Activated naive CD8-positive, alpha-beta T cell (primary cell): ENCODE measurements at regions not wholly inside any gene's neighbourhood (a gene's known extent, or its start where the extent isn't known, plus 50 kb on each side); places are given as distances from the start of the nearest gene placed in this dataset.

Source experiments
- H3K27ac Mint-ChIP-seq: one replicate; pipeline ENCODE4 v1.8.0; 2021; ENCODE audit warnings: mixed read lengths
- H3K27me3 Mint-ChIP-seq: one replicate; pipeline ENCODE4 v1.8.0; 2021; ENCODE audit warnings: mixed read lengths
- H3K36me3 Mint-ChIP-seq: one replicate; pipeline ENCODE4 v1.8.0; 2021; ENCODE audit warnings: mixed read lengths
- H3K4me1 Mint-ChIP-seq: one replicate; pipeline ENCODE4 v1.8.0; 2021; ENCODE audit warnings: low read depth, mixed read lengths
- H3K4me3 Mint-ChIP-seq: one replicate; pipeline ENCODE4 v1.8.0; 2021; ENCODE audit warnings: mild to moderate bottlenecking, mixed read lengths
- H3K9me3 Mint-ChIP-seq: one replicate; pipeline ENCODE4 v1.8.0; 2021; ENCODE audit warnings: low read depth, mixed read lengths

GRCh38 chr5:74194196-74194595, 446.3 kb downstream of the ENC1 start:
- Mint-ChIP-seq H3K27ac (no peak overlapping the region), H3K27me3 (peaks cover 5% of the 10 kb centered on the region), H3K4me1 (no peaks in the 10 kb centered on the region)

GRCh38 chr5:74192606-74193299, 447.8 kb downstream of the ENC1 start:
- Mint-ChIP-seq H3K36me3 (no peaks in the 10 kb centered on the region), H3K4me1 (no peaks in the 10 kb centered on the region), H3K27ac (no peak overlapping the region), H3K9me3 (peaks cover 5% of the 10 kb centered on the region), H3K27me3 (peaks cover 5% of the 10 kb centered on the region), H3K4me3 (no peak overlapping the region)

More at GRCh38 chr5:74194196-74194595, 446.3 kb downstream of the ENC1 start:
- H3K9me3 Mint-ChIP-seq: peaks cover 5% of the 10 kb centered on the region
- no peaks in the 10 kb centered on the region for H3K36me3 Mint-ChIP-seq
- H3K4me3 Mint-ChIP-seq: no peak overlapping the region

GRCh38 chr5:74188351-74189105, 452.0 kb downstream of the ENC1 start:
- Mint-ChIP-seq H3K27me3 (peaks cover 5% of the 10 kb centered on the region), H3K4me3 (no peak overlapping the region), H3K36me3 (no peaks in the 10 kb centered on the region), H3K4me1 (no peaks in the 10 kb centered on the region), H3K27ac (no peak overlapping the region), H3K9me3 (peaks cover 5% of the 10 kb centered on the region)

- H3K27me3 Mint-ChIP-seq: peaks cover 2% of the 10 kb centered on the region
- H3K27ac Mint-ChIP-seq: no peak overlapping the region
- H3K4me1 Mint-ChIP-seq: no peaks in the 10 kb centered on the region
- H3K36me3 Mint-ChIP-seq: no peaks in the 10 kb centered on the region
- H3K9me3 Mint-ChIP-seq: peaks cover 5% of the 10 kb centered on the region
- no peak overlapping the region for H3K4me3 Mint-ChIP-seq
Observed at GRCh38 chr5:74187757-74188156, 452.8 kb downstream of the ENC1 start.

- Mint-ChIP-seq H3K4me1 (peaks cover 5% of the 10 kb centered on the region), H3K27me3 (no peaks in the 10 kb centered on the region), H3K9me3 (peaks cover 5% of the 10 kb centered on the region), H3K4me3 (no peak overlapping the region), H3K27ac (no peak overlapping the region), H3K36me3 (no peaks in the 10 kb centered on the region)
Observed at GRCh38 chr5:74186356-74187315, 453.9 kb downstream of the ENC1 start.

- H3K9me3 Mint-ChIP-seq: peaks cover 5% of the 10 kb centered on the region
- no peak overlapping the region for H3K4me3 Mint-ChIP-seq
- no peaks in the 10 kb centered on the region for H3K27me3 Mint-ChIP-seq
- H3K27ac Mint-ChIP-seq: no peak overlapping the region
- peaks cover 5% of the 10 kb centered on the region for H3K4me1 Mint-ChIP-seq
- H3K36me3 Mint-ChIP-seq: no peaks in the 10 kb centered on the region
Observed at GRCh38 chr5:74185599-74185998, 454.9 kb downstream of the ENC1 start.

- no peaks in the 10 kb centered on the region for H3K27me3 Mint-ChIP-seq
- no peaks in the 10 kb centered on the region for H3K36me3 Mint-ChIP-seq
- H3K4me3 Mint-ChIP-seq: no peak overlapping the region
- H3K9me3 Mint-ChIP-seq: peaks cover 2% of the 10 kb centered on the region
- no peak overlapping the region for H3K27ac Mint-ChIP-seq
- peaks cover 5% of the 10 kb centered on the region for H3K4me1 Mint-ChIP-seq
Observed at GRCh38 chr5:74184649-74185048, 455.9 kb downstream of the ENC1 start.

GRCh38 chr5:74183041-74183440, 457.5 kb downstream of the ENC1 start:
- no peak overlapping the region for H3K4me3 Mint-ChIP-seq
- no peaks in the 10 kb centered on the region for H3K9me3 Mint-ChIP-seq

GRCh38 chr5:74182603-74183002, 457.9 kb downstream of the ENC1 start:
- no peaks in the 10 kb centered on the region for H3K36me3 Mint-ChIP-seq
- H3K27ac Mint-ChIP-seq: no peak overlapping the region
- no peaks in the 10 kb centered on the region for H3K9me3 Mint-ChIP-seq
- H3K4me1 Mint-ChIP-seq: peaks cover 5% of the 10 kb centered on the region
- H3K4me3 Mint-ChIP-seq: no peak overlapping the region
- H3K27me3 Mint-ChIP-seq: no peaks in the 10 kb centered on the region

More at GRCh38 chr5:74183041-74183440, 457.5 kb downstream of the ENC1 start:
- no peak overlapping the region for H3K27ac Mint-ChIP-seq
- no peaks in the 10 kb centered on the region for H3K27me3 Mint-ChIP-seq
- no peaks in the 10 kb centered on the region for H3K36me3 Mint-ChIP-seq
- peaks cover 5% of the 10 kb centered on the region for H3K4me1 Mint-ChIP-seq

- no peak overlapping the region for H3K27ac Mint-ChIP-seq
- H3K9me3 Mint-ChIP-seq: no peaks in the 10 kb centered on the region
- no peak overlapping the region for H3K4me3 Mint-ChIP-seq
- H3K27me3 Mint-ChIP-seq: no peaks in the 10 kb centered on the region
- peaks cover 5% of the 10 kb centered on the region for H3K4me1 Mint-ChIP-seq
- no peaks in the 10 kb centered on the region for H3K36me3 Mint-ChIP-seq
Observed at GRCh38 chr5:74179701-74180100, 460.8 kb downstream of the ENC1 start.

- Mint-ChIP-seq H3K9me3 (no peaks in the 10 kb centered on the region), H3K27ac (no peak overlapping the region), H3K4me1 (peaks cover 5% of the 10 kb centered on the region), H3K36me3 (no peaks in the 10 kb centered on the region), H3K4me3 (no peak overlapping the region), H3K27me3 (no peaks in the 10 kb centered on the region)
Observed at GRCh38 chr5:74179179-74179578, 461.3 kb downstream of the ENC1 start.

GRCh38 chr5:74177961-74178360, 462.6 kb downstream of the ENC1 start:
- Mint-ChIP-seq H3K27me3 (no peaks in the 10 kb centered on the region), H3K9me3 (no peaks in the 10 kb centered on the region), H3K36me3 (no peaks in the 10 kb centered on the region), H3K4me3 (no peak overlapping the region), H3K27ac (no peak overlapping the region), H3K4me1 (peaks cover 5% of the 10 kb centered on the region)

GRCh38 chr5:74174366-74174765, 466.2 kb downstream of the ENC1 start:
- Mint-ChIP-seq H3K4me1 (no peaks in the 10 kb centered on the region), H3K27me3 (no peaks in the 10 kb centered on the region), H3K9me3 (no peaks in the 10 kb centered on the region), H3K36me3 (no peaks in the 10 kb centered on the region), H3K4me3 (no peak overlapping the region), H3K27ac (no peak overlapping the region)

GRCh38 chr5:74173665-74174064, 466.9 kb downstream of the ENC1 start:
- Mint-ChIP-seq H3K4me3 (no peak overlapping the region), H3K9me3 (no peaks in the 10 kb centered on the region), H3K36me3 (no peaks in the 10 kb centered on the region), H3K4me1 (no peaks in the 10 kb centered on the region), H3K27ac (no peak overlapping the region), H3K27me3 (no peaks in the 10 kb centered on the region)

- H3K4me3 Mint-ChIP-seq: no peak overlapping the region
- H3K36me3 Mint-ChIP-seq: no peaks in the 10 kb centered on the region
- no peaks in the 10 kb centered on the region for H3K27me3 Mint-ChIP-seq
- no peaks in the 10 kb centered on the region for H3K4me1 Mint-ChIP-seq
- H3K9me3 Mint-ChIP-seq: no peaks in the 10 kb centered on the region
- no peak overlapping the region for H3K27ac Mint-ChIP-seq
Observed at GRCh38 chr5:74173241-74173640, 467.3 kb downstream of the ENC1 start.
